BE2C (cell line): ENCODE measurements at regions not wholly inside any gene's neighbourhood (a gene's known extent, or its start where the extent isn't known, plus 50 kb on each side); places are given as distances from the start of the nearest gene placed in this dataset.

ENCODE experiments used
- DNase-seq: peaks from one replicate; pipeline ENCODE4 v3.0.0-alpha.2; 2020
- H3K27me3 ChIP-seq: fragments of 250-450 bp; sonication (Bioruptor Pico); 2 replicates; pipeline ENCODE4 v1.5.1; 2020; ENCODE audit warnings: mild to moderate bottlenecking
- H3K36me3 ChIP-seq: fragments of 250-450 bp; sonication (Bioruptor Pico); 2 replicates; pipeline ENCODE4 v1.5.1; 2020; ENCODE audit warnings: mild to moderate bottlenecking
- H3K4me1 ChIP-seq: fragments of 250-450 bp; sonication (Bioruptor Pico); 2 replicates; pipeline ENCODE4 v1.5.1; 2020
- H3K4me3 ChIP-seq: 2 replicates; pipeline ENCODE4 v1.5.1; 2011; ENCODE audit warnings: low read depth, low read length
- H3K9me3 ChIP-seq: fragments of 250-450 bp; sonication (Bioruptor Pico); 2 replicates; pipeline ENCODE4 v1.5.1; 2020
- CTCF ChIP-seq: IDR thresholded peaks from 2 replicates; pipeline ENCODE4 v1.5.1; 2012; ENCODE audit warnings: mild to moderate bottlenecking, low read depth, low read length

DNA sequence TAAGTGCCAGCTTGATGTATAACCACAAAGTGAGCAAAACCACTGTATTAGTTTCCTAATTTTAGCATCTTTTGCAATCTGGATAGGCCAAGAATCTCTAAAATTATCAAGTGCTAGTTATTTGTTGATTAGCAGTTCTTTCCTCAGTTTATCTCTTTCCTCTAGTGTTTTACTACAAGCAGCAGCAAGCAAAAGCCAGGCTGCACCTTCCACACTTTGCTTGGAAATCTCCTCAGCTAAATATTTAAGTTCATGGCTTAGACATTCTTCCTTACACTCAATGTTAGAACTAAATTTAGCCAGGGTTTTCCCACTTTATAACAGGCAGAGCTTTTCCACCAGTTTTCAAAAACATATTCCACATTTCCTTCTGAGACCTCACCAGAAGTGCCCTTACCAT lies 85.7 kb upstream of the BMPER start:
- no peak for TF ChIP-seq CTCF
- Histone ChIP-seq H3K36me3 (no peaks in the 10 kb centered on the region), H3K4me3 (no peak overlapping the region), H3K9me3 (no peaks in the 10 kb centered on the region), H3K27me3 (no peaks in the 10 kb centered on the region), H3K4me1 (no peaks in the 10 kb centered on the region)
- no peak for DNase-seq

- no peaks in the 10 kb centered on the region for H3K4me1 ChIP-seq
- no peak overlapping the region for H3K4me3 ChIP-seq
- DNase-seq: no peak
- TF ChIP-seq CTCF: no peak
- no peaks in the 10 kb centered on the region for H3K9me3 ChIP-seq
- no peaks in the 10 kb centered on the region for H3K27me3 ChIP-seq
- no peaks in the 10 kb centered on the region for H3K36me3 ChIP-seq
Measured at GRCh38 chr7:33820206-33820605, 85.1 kb upstream of the BMPER start.

- Histone ChIP-seq H3K27me3 (no peaks in the 10 kb centered on the region), H3K9me3 (no peaks in the 10 kb centered on the region), H3K36me3 (no peaks in the 10 kb centered on the region), H3K4me1 (no peaks in the 10 kb centered on the region), H3K4me3 (no peak overlapping the region)
- no peak for DNase-seq
- TF ChIP-seq CTCF: no peak
Measured at GRCh38 chr7:33821970-33822369, 83.4 kb upstream of the BMPER start.

- no peaks in the 10 kb centered on the region for H3K9me3 ChIP-seq
- no peaks in the 10 kb centered on the region for H3K36me3 ChIP-seq
- no peak for TF ChIP-seq CTCF
- H3K27me3 ChIP-seq: no peaks in the 10 kb centered on the region
- DNase-seq: no peak
- H3K4me1 ChIP-seq: no peaks in the 10 kb centered on the region
- H3K4me3 ChIP-seq: no peak overlapping the region
Measured at GRCh38 chr7:33823913-33824312, 81.4 kb upstream of the BMPER start.

DNA sequence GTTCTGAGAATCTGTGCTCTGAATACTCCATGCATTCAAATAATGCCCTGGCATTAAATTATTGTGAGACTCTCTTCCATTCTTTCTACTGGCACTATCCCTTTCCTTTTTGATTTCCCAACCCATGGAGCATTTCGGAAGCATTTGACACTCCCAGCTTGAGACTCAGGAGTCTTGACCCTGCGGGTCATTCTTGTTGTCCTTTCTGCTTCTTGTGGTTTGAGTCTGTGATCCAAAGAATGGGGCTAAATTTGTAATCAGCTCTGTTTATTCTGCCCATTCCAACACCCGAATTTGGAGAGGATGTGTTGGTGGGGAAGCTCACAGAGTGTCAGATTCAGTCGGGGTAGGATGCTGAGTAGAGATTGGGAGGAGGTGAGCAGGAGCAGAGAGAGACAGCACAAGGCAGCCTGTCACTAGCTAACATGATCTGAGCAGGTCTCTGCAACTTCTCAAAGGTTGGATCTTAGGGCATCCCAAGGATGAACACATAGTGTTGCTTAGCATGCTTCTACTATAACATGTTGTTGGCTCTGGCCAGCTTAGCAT lies 80.4 kb upstream of the BMPER start:
- Histone ChIP-seq H3K27me3 (no peaks in the 10 kb centered on the region), H3K36me3 (no peaks in the 10 kb centered on the region), H3K4me1 (no peaks in the 10 kb centered on the region), H3K9me3 (no peaks in the 10 kb centered on the region), H3K4me3 (no peak overlapping the region)
- no peak for TF ChIP-seq CTCF
- no peak for DNase-seq

DNA sequence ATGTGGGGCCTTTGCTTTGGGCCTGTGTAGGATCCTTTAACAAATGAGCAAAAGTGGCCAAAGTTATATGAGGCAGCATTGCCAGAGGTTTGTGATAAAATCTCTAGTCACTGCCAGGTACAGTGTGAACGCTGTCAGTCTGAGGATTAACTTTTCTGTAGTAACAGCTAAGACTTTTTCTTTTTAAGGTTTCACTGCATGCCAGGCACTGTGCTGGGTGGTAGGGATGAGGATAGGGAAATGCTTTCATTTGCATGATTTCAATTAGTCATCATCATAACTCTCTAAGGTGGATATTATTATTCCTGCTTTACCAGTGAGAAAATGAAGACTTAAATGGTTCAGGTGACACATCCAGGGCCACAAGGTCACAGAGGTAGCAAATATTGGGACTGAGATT lies 79.7 kb upstream of the BMPER start:
- no peak overlapping the region for H3K4me3 ChIP-seq
- no peak for DNase-seq
- no peak for TF ChIP-seq CTCF
- no peaks in the 10 kb centered on the region for H3K27me3 ChIP-seq
- H3K36me3 ChIP-seq: no peaks in the 10 kb centered on the region
- H3K4me1 ChIP-seq: no peaks in the 10 kb centered on the region
- H3K9me3 ChIP-seq: no peaks in the 10 kb centered on the region
